Caco-2 (cell line): ENCODE measurements at regions not wholly inside any gene's neighbourhood (a gene's known extent, or its start where the extent isn't known, plus 50 kb on each side); places are given as distances from the start of the nearest gene placed in this dataset.

ENCODE experiments used
- BruUV-seq: library from RNA; stranded (reverse); fragments of 400-500 nt; replicated peaks from 2 replicates; lab custom pipeline; 2021; lab: Mats Ljungman, UMichigan
- CTCF ChIA-PET: fragments of 300-600 bp; sonication (Branson Sonifier 250); formaldehyde crosslinking; loops from one replicate; lab custom pipeline; 2022; ENCODE audit warnings: antibody characterized with exemption; lab: Charles Lee
- POLR2A ChIA-PET: fragments of 300-600 bp; sonication (Branson Sonifier 250); formaldehyde crosslinking; loops from one replicate; lab custom pipeline; 2022; ENCODE audit warnings: antibody characterized with exemption; lab: Charles Lee
- DNase-seq, 2 experiments: peaks; one replicate each; pipeline versions ENCODE4 v3.0.0 to v3.0.0-alpha.2; 2020 to 2022
- H3K27me3 ChIP-seq: replicated peaks from 2 replicates; pipeline ENCODE4 v1.6.0; 2011; ENCODE audit warnings: low read length; ENCODE audit not compliant: control insufficient read depth, insufficient read depth
- H3K36me3 ChIP-seq: 2 replicates; pipeline ENCODE4 v1.5.1; 2011; ENCODE audit warnings: low read length; ENCODE audit not compliant: control insufficient read depth, insufficient read depth
- H3K4me1 ChIP-seq: fragments of 250-450 bp; sonication (Bioruptor Pico); 2 replicates; pipeline ENCODE4 v1.5.1; 2020; ENCODE audit warnings: mild to moderate bottlenecking
- H3K4me3 ChIP-seq: 2 replicates; pipeline ENCODE4 v1.5.1; 2011; ENCODE audit warnings: low read depth, mild to moderate bottlenecking, control low read depth, low read length
- H3K9me3 ChIP-seq: fragments of 250-450 bp; sonication (Bioruptor Pico); 2 replicates; pipeline ENCODE4 v1.5.1; 2020; ENCODE audit warnings: mild to moderate bottlenecking, moderate library complexity
- H3K27ac Mint-ChIP-seq: one replicate; pipeline ENCODE4 v1.8.0; 2022; ENCODE audit warnings: mixed read lengths; ENCODE audit not compliant: unreplicated experiment
- H3K27me3 Mint-ChIP-seq: one replicate; pipeline ENCODE4 v1.8.0; 2022; ENCODE audit warnings: mixed read lengths; ENCODE audit not compliant: insufficient read depth, unreplicated experiment
- H3K36me3 Mint-ChIP-seq: one replicate; pipeline ENCODE4 v1.8.0; 2022; ENCODE audit warnings: mild to moderate bottlenecking, mixed read lengths; ENCODE audit not compliant: insufficient read depth, unreplicated experiment
- H3K4me1 Mint-ChIP-seq: one replicate; pipeline ENCODE4 v1.8.0; 2022; ENCODE audit warnings: low read depth, mixed read lengths; ENCODE audit not compliant: unreplicated experiment
- H3K4me3 Mint-ChIP-seq: one replicate; pipeline ENCODE4 v1.8.0; 2022; ENCODE audit warnings: mild to moderate bottlenecking, moderate library complexity, mixed read lengths; ENCODE audit not compliant: unreplicated experiment
- H3K9me3 Mint-ChIP-seq: one replicate; pipeline ENCODE4 v1.8.0; 2022; ENCODE audit warnings: mixed read lengths; ENCODE audit not compliant: unreplicated experiment
- intact Hi-C: fragments of 100-400 bp; cut with micrococcal nuclease; formaldehyde crosslinking; loops from one replicate; pipeline ENCODE4 v1.10.0; 2022; ENCODE audit not compliant: unreplicated experiment
- TF ChIP-seq, protein P1 (sequence below), 2 experiments: fragments of 200-600 bp in 1 of 2; IDR thresholded peaks; 1 replicate in 1 of 2; 2 replicates in 1 of 2; pipeline versions ENCODE4 v1.5.1 to v1.8.0; 2011 to 2022; ENCODE audit warnings: antibody characterized with exemption in 1 of 2, control low read depth in 1 of 2, inconsistent platforms in 1 of 2, low read depth in 1 of 2, low read length in 1 of 2, mild to moderate bottlenecking in 1 of 2, moderate library complexity in 1 of 2; ENCODE audit not compliant: insufficient read depth in 1 of 2, severe bottlenecking in 1 of 2, unreplicated experiment in 1 of 2

DNA sequence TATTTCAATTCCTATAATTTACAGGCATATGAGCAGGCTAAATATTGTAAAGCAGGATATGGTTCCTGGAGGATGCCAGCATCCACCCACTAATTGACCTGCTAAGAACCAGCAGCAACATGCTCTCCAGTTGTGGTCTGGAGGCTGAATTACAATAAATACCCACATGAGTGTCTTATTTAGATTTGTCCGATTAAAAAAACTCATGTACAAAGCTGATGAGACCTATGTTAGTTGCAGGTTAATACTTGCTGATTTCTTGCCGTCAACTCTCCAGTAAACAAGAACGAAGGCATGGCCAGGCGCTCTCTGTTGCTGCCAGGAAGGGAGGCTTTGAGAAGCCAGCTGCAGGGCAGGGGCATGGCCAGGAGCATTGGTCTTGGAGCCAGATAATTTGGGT is 169.3 kb upstream of the PRICKLE1 start:
- POLR2A ChIA-PET: no interaction called here
- Mint-ChIP-seq H3K4me1 (peaks cover 16% of the 10 kb centered on the region), H3K36me3 (no peaks in the 10 kb centered on the region), H3K9me3 (no peaks in the 10 kb centered on the region), H3K27ac (no peak overlapping the region), H3K27me3 (no peaks in the 10 kb centered on the region), H3K4me3 (no peak overlapping the region)
- Histone ChIP-seq H3K27me3 (no peaks in the 10 kb centered on the region), H3K4me3 (no peak overlapping the region), H3K36me3 (no peaks in the 10 kb centered on the region), H3K9me3 (no peaks in the 10 kb centered on the region), H3K4me1 (peaks cover 25% of the 10 kb centered on the region)
- no peak for DNase-seq
- BruUV-seq: no TSS peak
- TF ChIP-seq, protein P1, sequence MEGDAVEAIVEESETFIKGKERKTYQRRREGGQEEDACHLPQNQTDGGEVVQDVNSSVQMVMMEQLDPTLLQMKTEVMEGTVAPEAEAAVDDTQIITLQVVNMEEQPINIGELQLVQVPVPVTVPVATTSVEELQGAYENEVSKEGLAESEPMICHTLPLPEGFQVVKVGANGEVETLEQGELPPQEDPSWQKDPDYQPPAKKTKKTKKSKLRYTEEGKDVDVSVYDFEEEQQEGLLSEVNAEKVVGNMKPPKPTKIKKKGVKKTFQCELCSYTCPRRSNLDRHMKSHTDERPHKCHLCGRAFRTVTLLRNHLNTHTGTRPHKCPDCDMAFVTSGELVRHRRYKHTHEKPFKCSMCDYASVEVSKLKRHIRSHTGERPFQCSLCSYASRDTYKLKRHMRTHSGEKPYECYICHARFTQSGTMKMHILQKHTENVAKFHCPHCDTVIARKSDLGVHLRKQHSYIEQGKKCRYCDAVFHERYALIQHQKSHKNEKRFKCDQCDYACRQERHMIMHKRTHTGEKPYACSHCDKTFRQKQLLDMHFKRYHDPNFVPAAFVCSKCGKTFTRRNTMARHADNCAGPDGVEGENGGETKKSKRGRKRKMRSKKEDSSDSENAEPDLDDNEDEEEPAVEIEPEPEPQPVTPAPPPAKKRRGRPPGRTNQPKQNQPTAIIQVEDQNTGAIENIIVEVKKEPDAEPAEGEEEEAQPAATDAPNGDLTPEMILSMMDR (IDR thresholded peaks at IDR 0.05; ENCODE audit: insufficient read depth in 1 of 2, low read depth in 1 of 2, low read length in 1 of 2, severe bottlenecking in 1 of 2, unreplicated experiment in 1 of 2): no peak
- CTCF ChIA-PET: no interaction called here
- intact Hi-C loops: loop anchor here (10.0 kb wide), 1 partner anchor 164 kb away; no protein-coding TSS in a partner anchor

DNA sequence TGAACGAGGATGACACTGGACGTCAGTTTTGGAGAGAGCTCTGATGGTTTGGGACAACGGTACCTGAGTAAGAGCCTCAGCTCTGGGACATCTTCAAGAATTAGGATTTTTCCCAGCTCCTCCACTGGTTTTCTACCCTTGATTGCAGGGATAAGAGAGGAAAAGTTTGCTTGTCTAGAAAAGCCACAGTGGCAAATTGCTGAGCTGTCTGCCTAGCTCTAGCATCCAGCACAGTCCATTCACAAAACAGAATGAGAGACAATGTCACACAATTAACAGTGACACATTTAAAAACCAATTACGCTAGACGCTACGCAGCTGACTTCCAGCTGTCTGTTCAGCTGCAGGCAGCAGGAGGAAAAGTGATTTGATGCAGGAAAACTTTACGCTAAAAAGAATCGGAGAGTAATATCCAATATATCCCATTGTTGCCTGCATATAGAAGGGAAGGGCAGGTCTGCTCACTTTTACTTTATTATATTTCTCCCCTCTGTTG is 168.1 kb upstream of the PRICKLE1 start:
- ChIA-PET POLR2A (no interaction called here), CTCF (no interaction called here)
- H3K27me3 ChIP-seq: no peaks in the 10 kb centered on the region
- H3K36me3 ChIP-seq: no peaks in the 10 kb centered on the region
- peaks cover 25% of the 10 kb centered on the region for H3K4me1 ChIP-seq
- Mint-ChIP-seq H3K36me3 (no peaks in the 10 kb centered on the region), H3K4me1 (peaks cover 16% of the 10 kb centered on the region), H3K4me3 (no peak overlapping the region), H3K27ac (peak overlapping the region; percentile 77), H3K9me3 (peaks cover 7% of the 10 kb centered on the region), H3K27me3 (no peaks in the 10 kb centered on the region)
- H3K4me3 ChIP-seq: no peak overlapping the region
- no peak for DNase-seq
- TF ChIP-seq, protein P1 (IDR thresholded peaks at IDR 0.05; ENCODE audit: insufficient read depth in 1 of 2, low read depth in 1 of 2, low read length in 1 of 2, severe bottlenecking in 1 of 2, unreplicated experiment in 1 of 2): no peak
- intact Hi-C loops: loop anchor here (1.0 to 10.0 kb wide), 2 partner anchors 12 to 163 kb away; no protein-coding TSS in a partner anchor
- no TSS peak for BruUV-seq
- no peaks in the 10 kb centered on the region for H3K9me3 ChIP-seq

DNA sequence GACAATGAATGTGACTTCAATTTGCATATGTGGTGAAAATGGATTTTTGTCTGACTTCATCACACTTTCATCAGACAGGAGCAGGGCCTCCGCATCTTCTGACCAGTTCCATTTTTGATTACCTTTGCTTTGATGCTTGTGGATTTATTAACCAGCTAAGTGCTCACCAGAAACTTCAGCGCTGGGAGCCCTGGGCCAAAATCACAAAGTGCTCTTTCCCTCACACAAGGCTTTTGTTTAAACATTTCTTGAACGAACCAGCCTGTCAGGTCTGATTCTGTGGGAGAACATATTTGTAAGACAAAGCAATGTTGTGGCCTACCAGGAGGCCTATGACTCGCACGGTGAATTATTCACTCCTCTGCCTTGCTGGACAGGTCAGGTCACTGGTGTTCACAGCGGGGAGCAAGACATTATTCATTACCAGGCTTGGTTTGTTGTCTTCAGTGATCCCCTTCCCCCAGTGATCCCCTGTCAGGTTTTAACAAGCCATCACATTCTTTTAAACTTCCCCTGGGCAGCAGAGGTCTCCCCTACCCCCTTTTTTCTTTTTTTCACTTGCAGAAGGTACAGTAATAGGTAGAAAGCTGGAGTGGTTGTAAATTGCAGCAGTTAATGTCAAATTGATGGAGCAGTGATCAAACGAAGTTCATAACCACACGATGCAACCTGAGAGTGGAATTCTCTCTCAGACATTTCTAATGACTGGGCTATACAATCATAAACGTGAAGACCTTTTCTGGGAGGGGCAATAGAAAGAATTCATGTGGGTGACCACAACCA is 167.5 kb upstream of the PRICKLE1 start:
- peak; percentile 71 to 82 for DNase-seq
- TF ChIP-seq, protein P1 (IDR thresholded peaks at IDR 0.05; ENCODE audit: insufficient read depth in 1 of 2, low read depth in 1 of 2, low read length in 1 of 2, severe bottlenecking in 1 of 2, unreplicated experiment in 1 of 2): no peak
- Histone ChIP-seq H3K4me3 (no peak overlapping the region), H3K9me3 (no peaks in the 10 kb centered on the region), H3K36me3 (no peaks in the 10 kb centered on the region), H3K4me1 (peaks cover 25% of the 10 kb centered on the region), H3K27me3 (no peaks in the 10 kb centered on the region)
- ChIA-PET POLR2A (no interaction called here), CTCF (no interaction called here)
- peak overlapping the region; percentile 30 for H3K4me3 Mint-ChIP-seq
- BruUV-seq: no TSS peak
- H3K36me3 Mint-ChIP-seq: no peaks in the 10 kb centered on the region
- H3K4me1 Mint-ChIP-seq: peaks cover 16% of the 10 kb centered on the region
- intact Hi-C loops: loop anchor here (1.0 to 10.0 kb wide), 2 partner anchors 12 to 162 kb away; no protein-coding TSS in a partner anchor
- no peaks in the 10 kb centered on the region for H3K27me3 Mint-ChIP-seq
- peaks cover 12% of the 10 kb centered on the region for H3K9me3 Mint-ChIP-seq
- H3K27ac Mint-ChIP-seq: peak overlapping the region; percentile 77
